ENCODE measurements at regions not wholly inside any gene's neighbourhood (a gene's known extent, or its start where the extent isn't known, plus 50 kb on each side); places are given as distances from the start of the nearest gene placed in this dataset.

- intact Hi-C loops (cut with DNase I) = no loop called here
- Histone ChIP-seq H3K4me3 (no peak overlapping the region), H3K4me1 (peaks cover 0 to 7% (median 0%) of the 10 kb centered on the region in 4 donors), H3K27me3 (no peaks in the 10 kb centered on the region), H3K9me3 (no peaks in the 10 kb centered on the region), H3K27ac (no peak overlapping the region), H3K36me3 (no peaks in the 10 kb centered on the region)
- DNase-seq (no peak), ATAC-seq (no peak)
- TF ChIP-seq POLR2A (IDR thresholded peaks at IDR 0.05) (no peak), CTCF (IDR thresholded peaks at IDR 0.05) (no peak)
- 33% methylated on average over 1 of the region's 1 CpG for WGBS (ENCODE audit: insufficient coverage, low coverage, low lambda C conversion rate, missing lambda C conversion rate)
These were observed 73.9 kb upstream of the PRICKLE2 start for GRCh38 chr3:64299206-64299605.

DNA sequence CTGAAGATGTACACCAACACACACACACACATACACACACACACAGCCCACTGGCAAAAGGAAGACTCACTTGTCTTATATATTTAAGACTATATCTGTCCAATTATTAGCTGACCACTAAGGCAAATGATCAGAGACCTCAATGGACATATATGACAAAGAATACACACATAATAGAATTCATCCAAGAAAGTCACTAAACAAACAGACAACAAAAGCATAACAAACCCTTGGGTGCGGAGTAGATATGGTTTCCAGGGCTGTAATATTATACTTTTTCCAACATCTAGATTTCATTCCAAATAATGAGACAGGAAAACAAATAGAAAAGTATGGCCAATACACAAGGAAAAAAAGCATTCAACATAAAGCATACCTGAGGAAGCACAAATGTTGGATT, 72.3 kb upstream of the PRICKLE2 start:
- Histone ChIP-seq H3K27me3 (no peaks in the 10 kb centered on the region), H3K4me1 (peaks cover 0 to 7% (median 0%) of the 10 kb centered on the region in 4 donors), H3K4me3 (no peak overlapping the region), H3K36me3 (no peaks in the 10 kb centered on the region), H3K9me3 (no peaks in the 10 kb centered on the region), H3K27ac (no peak overlapping the region)
- TF ChIP-seq CTCF (IDR thresholded peaks at IDR 0.05) (no peak), POLR2A (IDR thresholded peaks at IDR 0.05) (no peak)
- WGBS (ENCODE audit: insufficient coverage, low coverage, low lambda C conversion rate, missing lambda C conversion rate) = 94% methylated on average over 1 of the region's 1 CpG
- DNase-seq = no peak
- no peak for ATAC-seq
- intact Hi-C loops (cut with DNase I) = no loop called here

DNA sequence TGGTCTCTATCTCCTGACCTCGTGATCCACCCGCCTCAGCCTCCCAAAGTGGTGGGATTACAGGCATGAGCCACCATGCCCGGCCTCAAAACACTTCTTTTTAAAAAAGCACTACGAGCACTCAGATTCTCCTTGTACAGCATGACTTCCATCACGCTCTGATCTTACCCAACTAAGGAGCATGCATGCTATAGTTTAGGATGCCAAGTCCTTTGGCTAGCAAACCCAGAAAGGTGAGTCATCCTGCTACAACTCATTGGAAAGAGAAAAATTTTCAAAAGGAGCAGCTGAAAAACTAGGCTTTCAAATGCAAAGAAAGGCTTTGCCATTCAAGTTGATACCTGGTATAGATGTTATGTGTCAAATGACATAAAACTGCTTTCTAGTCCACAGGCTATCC, 70.3 kb upstream of the PRICKLE2 start:
- 91% methylated on average over 5 of the region's 5 CpGs for WGBS (ENCODE audit: insufficient coverage, low coverage, low lambda C conversion rate, missing lambda C conversion rate)
- no peaks in the 10 kb centered on the region for H3K9me3 ChIP-seq
- no peak overlapping the region for H3K4me3 ChIP-seq
- TF ChIP-seq POLR2A (IDR thresholded peaks at IDR 0.05) (no peak), CTCF (IDR thresholded peaks at IDR 0.05) (no peak)
- DNase-seq = no peak
- no peaks in the 10 kb centered on the region for H3K36me3 ChIP-seq
- no peak for ATAC-seq
- no peak overlapping the region for H3K27ac ChIP-seq
- H3K27me3 ChIP-seq = no peaks in the 10 kb centered on the region
- intact Hi-C loops (cut with DNase I) = no loop called here
- H3K4me1 ChIP-seq = peaks cover 0 to 2% (median 0%) of the 10 kb centered on the region in 4 donors

GRCh38 chr3:64294771-64295170, 69.5 kb upstream of the PRICKLE2 start:
- intact Hi-C loops (cut with DNase I) = no loop called here
- TF ChIP-seq CTCF (IDR thresholded peaks at IDR 0.05) (no peak), POLR2A (IDR thresholded peaks at IDR 0.05) (no peak)
- 88% methylated on average over 2 of the region's 2 CpGs for WGBS (ENCODE audit: insufficient coverage, low coverage, low lambda C conversion rate, missing lambda C conversion rate)

GRCh38 chr3:64293121-64293520, 67.9 kb upstream of the PRICKLE2 start:
- Histone ChIP-seq H3K27ac (no peak overlapping the region), H3K4me1 (no peaks in the 10 kb centered on the region), H3K4me3 (no peak overlapping the region), H3K36me3 (no peaks in the 10 kb centered on the region), H3K9me3 (no peaks in the 10 kb centered on the region), H3K27me3 (no peaks in the 10 kb centered on the region)
- ATAC-seq (no peak), DNase-seq (no peak)
- no peak for TF ChIP-seq CTCF (IDR thresholded peaks at IDR 0.05)
- no peak for TF ChIP-seq POLR2A (IDR thresholded peaks at IDR 0.05)
- intact Hi-C loops (cut with DNase I) = no loop called here
- 88% methylated on average over 9 of the region's 9 CpGs for WGBS (ENCODE audit: insufficient coverage, low coverage, low lambda C conversion rate, missing lambda C conversion rate)

More at GRCh38 chr3:64294771-64295170, 69.5 kb upstream of the PRICKLE2 start:
- DNase-seq (no peak), ATAC-seq (no peak)
- no peaks in the 10 kb centered on the region for H3K36me3 ChIP-seq
- H3K27me3 ChIP-seq = no peaks in the 10 kb centered on the region
- no peaks in the 10 kb centered on the region for H3K9me3 ChIP-seq
- H3K27ac ChIP-seq = no peak overlapping the region
- H3K4me1 ChIP-seq = no peaks in the 10 kb centered on the region
- H3K4me3 ChIP-seq = no peak overlapping the region
